IPS-18c (cell line): ENCODE measurements at regions not wholly inside any gene's neighbourhood (a gene's known extent, or its start where the extent isn't known, plus 50 kb on each side); places are given as distances from the start of the nearest gene placed in this dataset.

Experiments used
- H3K4me3 ChIP-seq: 2 replicates; pipeline ENCODE4 v1.7.0; 2013; ENCODE audit warnings: low read depth, mild to moderate bottlenecking, low read length, moderate library complexity; ENCODE audit not compliant: insufficient read depth
- H3K9me3 ChIP-seq: one replicate; pipeline ENCODE4 v1.6.1; 2013; ENCODE audit warnings: mild to moderate bottlenecking, low read length, moderate library complexity; ENCODE audit not compliant: control insufficient read depth, insufficient read depth

DNA sequence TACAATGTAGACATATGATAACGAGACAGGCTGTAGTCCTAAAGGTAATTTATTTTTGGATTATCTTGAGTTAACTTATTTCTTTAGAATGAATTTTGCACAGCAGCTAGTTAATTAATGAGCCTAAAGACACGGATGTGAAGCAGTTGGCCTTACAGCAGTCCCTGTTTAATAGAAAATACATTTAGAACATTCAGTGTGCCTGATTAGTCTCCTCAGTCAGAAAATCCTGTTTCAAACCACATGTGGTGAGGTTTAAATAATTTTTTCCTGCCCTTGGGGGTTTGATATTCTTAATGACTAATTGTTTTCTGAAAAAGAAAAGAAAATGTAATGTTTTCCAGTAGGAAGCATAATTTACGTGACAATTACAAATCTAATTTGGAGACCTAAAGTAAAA lies 494.2 kb upstream of the CDH8 start:
- H3K9me3 ChIP-seq: no peaks in the 10 kb centered on the region
- no peak overlapping the region for H3K4me3 ChIP-seq

DNA sequence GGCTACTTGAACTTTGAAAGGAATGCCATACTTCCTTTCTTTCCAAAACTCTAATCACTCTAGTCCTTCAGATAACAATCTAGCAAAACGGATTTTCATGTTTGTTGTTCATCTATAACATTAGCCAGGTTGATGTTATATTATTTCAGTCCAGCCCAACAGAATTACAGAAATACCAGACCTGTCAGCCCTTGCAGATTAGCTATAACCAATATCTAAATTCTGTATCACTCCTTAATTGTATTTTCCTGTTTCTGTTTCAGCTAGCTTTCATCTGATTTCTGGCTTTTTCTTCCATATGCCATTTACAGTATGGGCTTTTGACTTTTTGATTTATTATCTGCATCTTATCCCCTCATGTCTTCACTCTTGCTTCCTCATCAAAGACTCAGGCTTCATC lies 479.8 kb upstream of the CDH8 start:
- no peaks in the 10 kb centered on the region for H3K9me3 ChIP-seq

DNA sequence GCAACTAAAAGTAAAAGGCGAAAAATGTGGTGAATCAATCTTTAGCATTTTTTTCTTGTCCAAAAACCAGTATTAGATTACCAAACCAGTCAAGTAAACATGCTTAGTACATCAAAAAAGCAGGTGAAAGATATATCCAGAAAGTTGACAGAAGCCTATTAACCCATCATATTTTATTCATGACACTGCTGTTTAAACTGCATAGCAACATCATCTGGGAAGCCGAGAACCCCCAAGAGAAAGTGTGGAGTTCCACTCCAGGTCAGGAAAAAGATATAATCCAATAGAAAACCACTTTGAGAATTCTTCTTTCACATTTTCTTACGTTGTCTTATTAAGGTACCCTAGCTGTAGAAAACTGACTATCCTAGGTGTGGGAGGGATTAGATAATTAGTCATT lies 466.8 kb upstream of the CDH8 start:
- H3K4me3 ChIP-seq: no peak overlapping the region
- no peaks in the 10 kb centered on the region for H3K9me3 ChIP-seq

More for the DNA sequence above, 479.8 kb upstream of the CDH8 start:
- no peak overlapping the region for H3K4me3 ChIP-seq

DNA sequence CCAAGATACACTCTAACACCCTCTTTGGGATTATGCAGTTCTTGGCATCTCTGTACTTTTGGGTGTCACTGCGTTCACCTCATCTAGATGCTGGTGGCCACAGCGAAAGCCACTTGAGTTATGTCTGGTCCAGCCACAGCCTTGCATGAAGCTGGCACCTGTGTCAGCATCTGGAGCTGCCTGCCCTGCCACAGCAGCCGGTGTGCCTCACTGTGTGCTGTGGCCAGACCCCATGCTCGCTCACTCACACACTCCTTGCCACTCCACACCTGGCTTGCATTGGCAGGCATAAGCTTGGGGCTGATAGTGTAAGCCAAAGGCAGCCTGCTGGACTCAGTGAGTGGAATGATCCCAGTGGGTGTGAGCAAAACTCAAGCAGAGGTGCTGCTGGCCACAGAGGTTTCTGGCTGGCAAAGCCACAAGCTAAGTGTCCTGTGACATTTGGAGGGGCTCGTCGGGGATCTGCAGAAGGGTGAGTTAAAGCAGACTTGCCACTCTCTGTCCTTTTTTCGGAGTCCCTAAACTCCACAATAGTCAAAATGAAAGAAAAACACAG lies 442.7 kb upstream of the CDH8 start:
- Histone ChIP-seq H3K9me3 (peaks cover 8% of the 10 kb centered on the region), H3K4me3 (no peak overlapping the region)

DNA sequence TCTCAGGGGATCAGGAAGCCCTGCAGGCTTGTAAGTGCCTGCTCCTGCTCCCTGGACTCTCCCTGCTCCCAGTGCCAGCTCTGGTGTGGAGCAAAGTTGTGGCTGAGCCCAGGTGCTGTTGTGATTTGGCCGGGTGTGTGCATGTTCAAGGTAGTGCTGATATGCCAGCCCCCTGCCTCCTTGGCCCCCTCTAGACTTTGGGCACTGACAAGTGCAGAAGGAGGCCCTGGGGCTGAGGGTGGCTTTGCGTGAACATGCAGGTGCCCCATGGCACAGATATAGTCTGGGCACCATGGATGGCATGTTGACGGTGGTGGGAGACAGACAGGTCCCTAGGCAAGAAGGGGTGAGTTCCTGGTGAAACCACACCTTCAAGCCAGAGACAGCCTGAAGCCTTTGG lies 441.6 kb upstream of the CDH8 start:
- Histone ChIP-seq H3K9me3 (peaks cover 10% of the 10 kb centered on the region), H3K4me3 (no peak overlapping the region)

DNA sequence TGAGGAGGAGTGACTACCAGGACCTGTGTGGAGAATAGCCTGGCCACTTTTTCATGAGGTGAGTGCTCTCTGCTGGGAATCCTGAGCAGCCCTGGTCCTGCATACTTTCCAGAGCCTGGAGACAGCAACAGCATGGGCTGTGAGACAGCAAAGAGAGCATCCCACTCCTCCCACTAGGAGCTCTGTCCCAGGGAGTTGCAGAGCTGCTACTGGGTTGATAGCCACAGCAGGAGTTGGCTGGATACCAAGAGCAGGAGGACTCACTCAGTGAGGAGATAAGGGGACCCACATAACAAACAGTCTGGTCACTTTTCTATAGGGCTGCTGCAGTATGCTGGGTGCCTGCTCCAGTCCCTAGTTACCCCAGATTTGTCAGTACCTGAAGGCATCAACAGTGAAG lies 439.3 kb upstream of the CDH8 start:
- peaks cover 10% of the 10 kb centered on the region for H3K9me3 ChIP-seq
- no peak overlapping the region for H3K4me3 ChIP-seq

DNA sequence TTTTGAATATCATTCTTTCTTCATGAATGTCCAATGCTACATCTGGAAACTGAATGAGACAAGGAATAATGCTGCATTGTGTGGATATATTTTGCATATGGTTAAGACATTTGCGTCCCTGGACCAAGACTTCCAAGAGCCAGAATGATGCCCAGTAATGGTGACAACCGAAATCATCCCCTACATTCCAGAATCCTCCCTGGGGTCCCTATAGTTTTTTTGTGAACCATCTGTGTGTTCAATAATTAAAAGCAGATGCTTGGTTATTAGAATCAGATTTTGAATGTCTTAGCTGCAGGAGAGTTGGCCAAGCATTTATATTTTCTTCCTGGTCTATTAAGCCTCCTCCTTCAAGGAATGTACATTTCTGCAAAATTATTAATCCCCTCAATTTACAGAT lies 426.7 kb upstream of the CDH8 start:
- H3K4me3 ChIP-seq: no peak overlapping the region

DNA sequence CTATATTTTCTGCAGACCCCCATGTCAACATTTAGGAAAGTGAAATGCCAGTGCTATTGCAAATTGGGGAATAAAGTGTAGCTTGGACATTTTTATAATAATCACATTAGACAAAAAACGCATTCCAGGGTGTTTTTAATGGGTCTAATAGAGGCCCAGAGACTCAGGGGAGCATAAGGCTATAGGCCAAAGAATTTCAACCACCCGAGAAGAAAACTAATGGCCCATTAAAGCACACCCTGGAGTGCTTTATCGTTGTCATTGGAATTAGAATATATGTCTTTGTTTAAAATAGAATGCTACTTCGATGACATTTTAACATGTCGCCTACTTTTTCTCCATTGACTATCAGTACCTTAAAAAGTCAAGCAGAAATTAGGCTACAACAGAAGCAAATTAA lies 414.1 kb upstream of the CDH8 start:
- no peak overlapping the region for H3K4me3 ChIP-seq
- no peaks in the 10 kb centered on the region for H3K9me3 ChIP-seq

More for the DNA sequence above, 426.7 kb upstream of the CDH8 start:
- no peaks in the 10 kb centered on the region for H3K9me3 ChIP-seq

DNA sequence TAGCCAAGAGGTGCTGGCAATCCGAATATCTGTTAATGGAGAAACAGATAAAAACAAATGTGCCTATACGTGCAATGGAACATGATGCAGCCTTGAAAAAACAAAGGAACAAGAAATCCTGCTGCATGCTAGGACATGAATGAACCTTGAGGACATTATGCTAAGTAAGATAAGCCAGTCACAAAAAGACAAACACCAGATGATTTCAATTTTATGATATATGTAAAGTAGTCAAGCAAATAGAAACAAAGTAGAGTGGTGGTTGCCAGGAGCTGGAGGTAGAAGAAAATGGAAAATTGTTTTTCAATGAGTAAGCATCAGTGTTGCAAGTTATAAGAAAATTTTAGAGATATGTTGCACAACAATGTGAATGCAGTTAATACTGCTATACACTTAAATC lies 409.7 kb upstream of the CDH8 start:
- no peaks in the 10 kb centered on the region for H3K9me3 ChIP-seq
- no peak overlapping the region for H3K4me3 ChIP-seq

DNA sequence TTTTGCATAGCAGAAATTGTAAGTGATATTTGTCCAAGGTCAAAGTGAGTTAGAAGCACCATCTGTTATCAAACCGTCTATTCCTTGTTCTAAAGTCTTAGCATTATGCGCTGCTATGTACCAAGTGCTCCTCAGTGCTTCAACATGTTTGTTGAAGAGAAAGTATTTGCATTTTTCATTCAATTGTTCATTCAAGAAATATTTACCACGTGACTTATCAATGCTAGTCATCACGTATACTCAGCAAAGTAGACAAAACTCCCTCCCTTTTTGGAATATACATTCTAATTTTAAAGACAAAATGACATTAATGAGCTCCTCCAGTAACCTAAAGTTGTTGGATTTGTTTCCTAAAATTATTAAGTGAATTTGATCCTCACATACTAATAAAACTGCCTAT lies 388.0 kb upstream of the CDH8 start:
- Histone ChIP-seq H3K9me3 (no peaks in the 10 kb centered on the region), H3K4me3 (no peak overlapping the region)

DNA sequence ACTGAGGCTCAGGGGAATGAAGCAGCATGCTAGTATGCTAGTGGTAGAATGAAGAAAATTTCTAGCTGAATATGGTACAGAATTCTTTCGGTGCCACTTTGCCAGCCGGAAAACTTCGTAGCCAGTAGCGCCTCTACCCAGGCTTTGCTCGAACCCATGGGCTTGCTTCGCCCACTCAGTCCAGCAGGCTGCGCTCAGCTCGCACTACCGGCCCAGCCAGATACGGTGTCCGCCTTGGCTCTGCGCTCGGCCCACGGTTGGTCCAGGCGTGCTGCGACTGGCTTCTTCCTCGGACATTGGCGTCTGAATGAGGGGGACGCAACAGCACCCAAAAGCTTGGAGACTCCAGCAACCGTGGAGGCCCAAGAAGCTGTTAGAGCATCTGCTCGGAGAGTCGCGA lies 372.5 kb upstream of the CDH8 start:
- H3K4me3 ChIP-seq: no peak overlapping the region; the same call in 1 of the 2 replicates
- no peaks in the 10 kb centered on the region for H3K9me3 ChIP-seq

DNA sequence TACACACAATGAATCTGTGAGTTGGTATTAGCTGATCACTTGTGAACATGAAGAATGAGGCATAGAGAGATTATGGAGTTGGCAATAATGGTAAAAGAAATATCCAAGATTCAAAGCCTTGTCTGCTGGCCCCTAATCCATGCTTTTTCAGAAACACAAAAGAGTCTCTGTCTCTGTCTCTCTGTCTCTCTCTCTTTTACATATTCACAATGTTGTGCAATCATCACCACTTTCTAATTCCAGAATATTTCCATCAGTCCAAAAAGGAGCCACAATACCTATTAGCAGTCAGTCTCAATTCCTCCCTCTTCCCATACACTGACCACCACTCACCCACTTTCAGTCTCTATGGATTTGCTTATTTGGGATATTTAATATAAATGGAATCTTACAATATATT lies 370.1 kb upstream of the CDH8 start:
- H3K4me3 ChIP-seq: no peak overlapping the region
- no peaks in the 10 kb centered on the region for H3K9me3 ChIP-seq

DNA sequence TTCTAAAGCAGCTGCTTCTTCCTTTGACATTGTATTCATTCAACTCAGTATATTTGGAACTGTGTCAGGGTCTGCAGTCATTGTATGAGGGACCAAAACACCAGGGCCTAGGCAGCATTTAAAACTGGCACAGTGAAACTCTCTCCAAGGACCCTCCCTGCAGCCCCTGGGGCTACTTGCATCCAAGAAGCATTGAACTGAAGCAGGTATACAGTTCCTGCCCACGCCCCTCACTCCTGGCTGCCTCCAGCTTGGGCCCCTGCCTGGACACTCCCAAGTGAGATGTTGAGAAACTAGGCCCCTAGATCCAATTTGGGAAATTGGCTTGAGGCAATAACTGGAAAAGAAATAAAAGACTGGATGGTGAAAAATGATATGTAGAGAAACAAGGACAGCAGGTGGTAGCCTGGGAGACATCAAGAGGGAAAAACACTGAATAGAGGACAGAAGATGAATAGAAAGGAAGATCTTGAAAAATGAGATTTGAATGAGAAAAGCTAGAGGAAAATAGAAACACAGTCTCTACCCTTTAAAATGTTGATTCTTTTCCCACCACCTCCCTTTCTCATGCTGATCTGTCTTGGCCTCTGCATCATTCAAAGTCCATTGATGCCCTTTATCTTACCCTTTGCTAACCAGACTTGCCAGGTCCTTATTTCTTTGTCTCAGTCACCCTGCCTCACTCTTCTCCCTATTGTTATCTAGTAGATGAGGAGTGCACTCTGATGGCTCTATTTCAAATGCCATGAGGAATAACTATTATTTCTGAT lies 368.8 kb upstream of the CDH8 start:
- Histone ChIP-seq H3K4me3 (peak overlapping the region; percentile 12; the same call in 1 of the 2 replicates), H3K9me3 (no peaks in the 10 kb centered on the region)

DNA sequence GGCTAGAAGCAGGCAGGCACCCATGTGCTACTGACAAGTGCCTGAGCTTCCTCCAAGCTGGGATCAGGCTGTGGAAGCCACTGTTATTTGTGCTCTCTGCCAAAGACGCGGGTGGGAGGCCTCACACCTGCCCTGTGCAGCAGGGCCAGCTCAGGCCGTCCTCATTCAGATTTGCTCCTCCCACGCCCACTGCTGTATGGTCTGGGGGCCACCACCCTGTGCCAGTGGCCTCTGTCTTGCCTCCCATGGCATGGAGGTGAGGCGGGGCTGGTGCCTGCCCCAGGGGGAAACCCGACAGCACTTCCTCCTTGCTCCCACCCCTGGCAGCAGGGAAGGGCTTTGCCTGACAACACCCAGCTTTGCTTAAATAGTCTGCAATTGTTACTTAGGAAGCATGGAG lies 356.5 kb upstream of the CDH8 start:
- Histone ChIP-seq H3K4me3 (no peak overlapping the region), H3K9me3 (no peaks in the 10 kb centered on the region)

DNA sequence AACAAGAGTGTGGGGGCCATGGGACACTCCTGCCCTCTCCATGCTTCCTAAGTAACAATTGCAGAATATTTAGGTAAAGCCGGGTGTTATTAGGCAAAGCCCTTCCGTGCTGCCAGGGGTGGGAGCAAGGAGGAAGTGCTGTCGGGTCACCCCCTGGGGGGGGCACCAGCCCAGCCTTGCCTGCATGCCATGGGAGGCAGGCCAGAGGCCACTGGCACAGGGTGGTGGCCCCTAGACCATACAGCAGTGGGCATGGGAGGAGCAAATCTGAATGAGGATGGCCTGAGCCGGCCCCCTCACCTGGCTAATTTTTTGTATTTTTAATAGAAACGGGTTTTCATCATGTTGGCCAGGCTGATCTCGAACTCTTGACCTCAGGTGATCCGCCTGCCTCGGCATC lies 355.7 kb upstream of the CDH8 start:
- H3K4me3 ChIP-seq: no peak overlapping the region

DNA sequence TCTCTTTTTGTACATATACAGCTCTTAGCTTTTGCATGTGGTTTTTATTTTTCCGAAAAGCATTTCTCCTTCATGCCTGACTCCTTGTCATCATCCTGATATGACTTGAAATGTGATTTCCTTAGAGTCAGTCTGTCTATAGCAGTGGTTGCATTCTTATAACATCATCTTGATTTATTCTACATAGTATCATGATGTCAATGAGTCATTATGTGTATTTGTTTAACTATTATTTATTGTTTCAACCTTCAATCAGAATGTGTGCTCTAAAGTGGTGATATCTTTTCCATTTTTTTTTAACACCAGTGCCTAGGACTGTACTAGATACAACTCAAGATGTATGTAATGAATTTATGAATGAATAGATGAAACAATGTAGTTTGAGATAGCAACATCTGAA lies 354.9 kb upstream of the CDH8 start:
- Histone ChIP-seq H3K9me3 (no peaks in the 10 kb centered on the region), H3K4me3 (no peak overlapping the region)

More for the DNA sequence above, 355.7 kb upstream of the CDH8 start:
- H3K9me3 ChIP-seq: no peaks in the 10 kb centered on the region

DNA sequence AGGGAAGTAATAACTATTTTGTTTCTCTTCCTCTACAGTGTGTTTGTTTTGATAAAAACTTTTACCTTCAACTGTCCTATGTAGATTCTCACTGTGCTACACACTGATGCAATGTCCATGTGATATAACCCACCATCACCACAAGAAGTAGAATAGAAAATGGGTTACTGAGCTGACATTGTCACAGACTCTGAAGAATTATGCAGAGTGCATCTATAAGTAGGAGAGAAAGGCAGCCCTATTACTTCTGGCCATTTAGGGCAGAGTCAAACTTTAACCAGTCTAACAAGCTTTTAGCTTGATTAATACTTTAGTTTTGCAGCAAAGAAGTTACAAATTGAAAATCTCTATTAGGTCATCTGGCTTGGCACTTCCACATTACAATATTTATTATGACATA lies 354.0 kb upstream of the CDH8 start:
- H3K9me3 ChIP-seq: no peaks in the 10 kb centered on the region
- H3K4me3 ChIP-seq: no peak overlapping the region

DNA sequence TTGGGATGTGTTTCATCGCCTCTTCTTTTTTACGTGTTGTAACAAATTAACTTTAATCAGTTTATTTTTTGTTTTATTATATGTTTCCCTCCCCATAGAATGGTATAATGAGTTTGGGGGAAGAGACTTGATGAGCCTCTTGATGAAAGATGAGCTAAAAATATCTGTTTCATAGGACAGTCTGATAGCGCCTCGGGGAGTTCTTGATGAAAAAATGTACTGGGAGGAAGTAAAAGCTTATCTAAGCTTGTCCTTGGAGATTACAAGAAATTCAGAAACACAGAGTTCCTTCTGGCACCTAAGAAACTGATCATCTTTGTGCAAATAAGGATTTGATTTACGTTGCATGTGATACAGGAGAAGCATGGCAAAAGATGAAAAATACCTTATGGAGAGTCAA lies 350.2 kb upstream of the CDH8 start:
- no peaks in the 10 kb centered on the region for H3K9me3 ChIP-seq
- no peak overlapping the region for H3K4me3 ChIP-seq

DNA sequence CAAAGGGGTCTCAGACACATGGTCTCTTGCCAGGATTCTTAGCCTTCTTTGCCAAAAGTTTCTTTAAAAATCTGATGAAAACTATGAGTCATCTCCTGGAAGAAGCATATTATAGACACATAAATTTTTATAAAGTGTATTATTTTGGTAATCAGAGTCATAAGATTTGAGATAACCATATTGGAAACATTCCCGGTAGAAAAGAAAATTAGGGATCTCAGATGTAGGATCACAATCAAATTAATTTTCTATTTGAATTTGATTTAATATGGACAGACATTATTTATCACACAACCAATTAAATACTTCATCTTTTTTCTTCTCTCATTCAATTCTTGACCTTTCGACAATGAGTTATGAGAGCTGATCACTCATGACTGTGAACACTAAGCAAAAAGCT lies 347.7 kb upstream of the CDH8 start:
- Histone ChIP-seq H3K9me3 (no peaks in the 10 kb centered on the region), H3K4me3 (no peak overlapping the region)
